WTC11 (cell line): ENCODE measurements at regions not wholly inside any gene's neighbourhood (a gene's known extent, or its start where the extent isn't known, plus 50 kb on each side); places are given as distances from the start of the nearest gene placed in this dataset.

Experiments used
- ATAC-seq: fragments of 200-7000 bp; cut with Tn5 transposase; 2 replicates; pipeline ENCODE4 v1.10.0; 2021; ENCODE audit warnings: mild to moderate bottlenecking, moderate library complexity
- CTCF ChIA-PET: fragments of 300-600 bp; sonication (Branson Sonifier 250); formaldehyde crosslinking; loops from one replicate; lab custom pipeline; 2021; ENCODE audit warnings: antibody characterized with exemption; lab: Charles Lee
- POLR2A ChIA-PET: fragments of 350-600 bp; sonication (Branson Sonifier 250); formaldehyde crosslinking; loops from one replicate; lab custom pipeline; 2021; ENCODE audit warnings: antibody characterized with exemption; lab: Charles Lee
- DNase-seq: peaks from one replicate; pipeline ENCODE4 v3.0.0; 2021; ENCODE audit warnings: low spot score
- H3K27ac Mint-ChIP-seq: 2 replicates; pipeline ENCODE4 v1.8.0; 2021; ENCODE audit warnings: mixed read lengths
- H3K27me3 Mint-ChIP-seq: 2 replicates; pipeline ENCODE4 v1.8.0; 2021; ENCODE audit warnings: low read depth, mild to moderate bottlenecking, moderate library complexity, mixed read lengths
- H3K36me3 Mint-ChIP-seq: 2 replicates; pipeline ENCODE4 v1.8.0; 2021; ENCODE audit warnings: mixed read lengths
- H3K4me1 Mint-ChIP-seq: 2 replicates; pipeline ENCODE4 v1.8.0; 2022; ENCODE audit warnings: mixed read lengths
- H3K4me3 Mint-ChIP-seq: 2 replicates; pipeline ENCODE4 v1.8.0; 2021; ENCODE audit warnings: mild to moderate bottlenecking, moderate library complexity, mixed read lengths
- H3K9me3 Mint-ChIP-seq: 2 replicates; pipeline ENCODE4 v1.8.0; 2021; ENCODE audit warnings: mixed read lengths
- CBFB ChIP-seq: sonication (generic); formaldehyde crosslinking; IDR thresholded peaks from 2 replicates; pipeline ENCODE4 v1.8.1; 2022; ENCODE audit warnings: mild to moderate bottlenecking, low read depth, missing genetic modification reagents
- FOXJ3 ChIP-seq: sonication (generic); formaldehyde crosslinking; IDR thresholded peaks from 2 replicates; pipeline ENCODE4 v1.9.0; 2021; ENCODE audit warnings: missing genetic modification reagents, mild to moderate bottlenecking, borderline replicate concordance
- GRHL2 ChIP-seq: fragments of 250-450 bp; sonication (Bioruptor Pico); IDR thresholded peaks from 2 replicates; pipeline ENCODE4 v1.8.0; 2022; ENCODE audit warnings: mild to moderate bottlenecking, moderate library complexity; ENCODE audit not compliant: insufficient replicate concordance, severe bottlenecking
- GTF2I ChIP-seq: fragments of 250-450 bp; sonication (Bioruptor Pico); conservative IDR thresholded peaks from 2 replicates; pipeline ENCODE4 v1.4.0; 2021; ENCODE audit warnings: mild to moderate bottlenecking
- MXD4 ChIP-seq: fragments of 250-450 bp; sonication (Bioruptor Pico); IDR thresholded peaks from 2 replicates; pipeline ENCODE4 v1.8.0; 2021; ENCODE audit warnings: mild to moderate bottlenecking, moderate library complexity, borderline replicate concordance
- SMAD3 ChIP-seq: sonication (generic); formaldehyde crosslinking; IDR thresholded peaks from 2 replicates; pipeline ENCODE4 v1.8.0; 2022; ENCODE audit warnings: missing genetic modification reagents, mild to moderate bottlenecking, borderline replicate concordance
- SMAD4 ChIP-seq: sonication (generic); formaldehyde crosslinking; IDR thresholded peaks from 2 replicates; pipeline ENCODE4 v1.8.0; 2022; ENCODE audit warnings: mild to moderate bottlenecking, missing genetic modification reagents
- ZNF219 ChIP-seq: sonication (generic); formaldehyde crosslinking; IDR thresholded peaks from 2 replicates; pipeline ENCODE4 v1.8.0; 2023; ENCODE audit warnings: missing genetic modification reagents, mild to moderate bottlenecking, borderline replicate concordance
- ZNF317 ChIP-seq: sonication (generic); formaldehyde crosslinking; IDR thresholded peaks from 2 replicates; pipeline ENCODE4 v1.8.1; 2023; ENCODE audit warnings: low read depth, mild to moderate bottlenecking, moderate library complexity, missing genetic modification reagents, borderline replicate concordance
- ZNF396 ChIP-seq: fragments of 250-450 bp; sonication (Bioruptor Pico); IDR thresholded peaks from 2 replicates; pipeline ENCODE4 v1.8.0; 2021; ENCODE audit warnings: mild to moderate bottlenecking, moderate library complexity, borderline replicate concordance
- TF ChIP-seq, protein P1 (sequence below): sonication (generic); formaldehyde crosslinking; IDR thresholded peaks from 2 replicates; pipeline ENCODE4 v1.8.1; 2023; ENCODE audit warnings: mild to moderate bottlenecking, missing genetic modification reagents
- TF ChIP-seq, protein P2 (sequence below): fragments of 250-450 bp; sonication (Bioruptor Pico); IDR thresholded peaks from 2 replicates; pipeline ENCODE4 v1.9.0; 2021; ENCODE audit warnings: mild to moderate bottlenecking
- TF ChIP-seq, protein P3 (sequence below): fragments of 200-600 bp; IDR thresholded peaks from 2 replicates; pipeline ENCODE4 v1.8.0; 2022; ENCODE audit warnings: antibody characterized with exemption
- TF ChIP-seq, protein P4 (sequence below): sonication (generic); formaldehyde crosslinking; conservative IDR thresholded peaks from 2 replicates; pipeline ENCODE4 v1.8.1; 2023; ENCODE audit warnings: mild to moderate bottlenecking, low read depth, missing genetic modification reagents, moderate library complexity
- TF ChIP-seq, protein P5 (sequence below): sonication (generic); formaldehyde crosslinking; IDR thresholded peaks from 2 replicates; pipeline ENCODE4 v1.8.0; 2022; ENCODE audit warnings: missing genetic modification reagents
- TF ChIP-seq, protein P6 (sequence below): fragments of 250-450 bp; sonication (Bioruptor Pico); IDR thresholded peaks from 2 replicates; pipeline ENCODE4 v2.1.2; 2022; ENCODE audit warnings: mild to moderate bottlenecking, moderate library complexity

DNA sequence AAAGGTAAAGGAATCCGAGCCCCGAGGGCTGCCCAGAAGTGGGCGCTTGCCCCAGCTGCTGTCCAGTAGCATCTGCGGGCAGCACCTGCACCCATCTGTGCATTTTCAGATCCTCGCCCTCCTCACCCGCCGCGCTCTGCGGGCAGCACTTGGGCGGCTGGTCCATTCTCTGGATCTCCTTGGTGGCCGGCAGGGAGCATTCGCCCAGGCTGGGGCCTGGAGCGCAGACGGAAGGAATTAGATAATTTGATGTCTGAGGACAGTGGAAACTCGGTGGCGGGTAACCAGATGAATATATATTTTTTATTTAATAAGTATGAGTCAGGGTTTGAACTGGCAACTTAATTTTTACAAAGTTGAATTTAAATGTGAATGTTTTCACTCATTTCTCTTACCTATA, 88.5 kb downstream of the NPIPB11 start:
- POLR2A ChIA-PET, result no interaction called here
- Mint-ChIP-seq H3K27me3 (no peaks in the 10 kb centered on the region), H3K9me3 (no peaks in the 10 kb centered on the region), H3K36me3 (no peaks in the 10 kb centered on the region), H3K27ac (no peak overlapping the region), H3K4me3 (no peak overlapping the region), H3K4me1 (peaks cover 27% of the 10 kb centered on the region)
- CTCF ChIA-PET, result no interaction called here
- no peak for DNase-seq
- TF ChIP-seq CBFB (no peak), GRHL2 (CRISPR knock-in tag) (no peak)
- TF ChIP-seq, protein P1, sequence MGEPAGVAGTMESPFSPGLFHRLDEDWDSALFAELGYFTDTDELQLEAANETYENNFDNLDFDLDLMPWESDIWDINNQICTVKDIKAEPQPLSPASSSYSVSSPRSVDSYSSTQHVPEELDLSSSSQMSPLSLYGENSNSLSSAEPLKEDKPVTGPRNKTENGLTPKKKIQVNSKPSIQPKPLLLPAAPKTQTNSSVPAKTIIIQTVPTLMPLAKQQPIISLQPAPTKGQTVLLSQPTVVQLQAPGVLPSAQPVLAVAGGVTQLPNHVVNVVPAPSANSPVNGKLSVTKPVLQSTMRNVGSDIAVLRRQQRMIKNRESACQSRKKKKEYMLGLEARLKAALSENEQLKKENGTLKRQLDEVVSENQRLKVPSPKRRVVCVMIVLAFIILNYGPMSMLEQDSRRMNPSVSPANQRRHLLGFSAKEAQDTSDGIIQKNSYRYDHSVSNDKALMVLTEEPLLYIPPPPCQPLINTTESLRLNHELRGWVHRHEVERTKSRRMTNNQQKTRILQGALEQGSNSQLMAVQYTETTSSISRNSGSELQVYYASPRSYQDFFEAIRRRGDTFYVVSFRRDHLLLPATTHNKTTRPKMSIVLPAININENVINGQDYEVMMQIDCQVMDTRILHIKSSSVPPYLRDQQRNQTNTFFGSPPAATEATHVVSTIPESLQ (CRISPR knock-in tag), result no peak
- TF ChIP-seq, protein P2, sequence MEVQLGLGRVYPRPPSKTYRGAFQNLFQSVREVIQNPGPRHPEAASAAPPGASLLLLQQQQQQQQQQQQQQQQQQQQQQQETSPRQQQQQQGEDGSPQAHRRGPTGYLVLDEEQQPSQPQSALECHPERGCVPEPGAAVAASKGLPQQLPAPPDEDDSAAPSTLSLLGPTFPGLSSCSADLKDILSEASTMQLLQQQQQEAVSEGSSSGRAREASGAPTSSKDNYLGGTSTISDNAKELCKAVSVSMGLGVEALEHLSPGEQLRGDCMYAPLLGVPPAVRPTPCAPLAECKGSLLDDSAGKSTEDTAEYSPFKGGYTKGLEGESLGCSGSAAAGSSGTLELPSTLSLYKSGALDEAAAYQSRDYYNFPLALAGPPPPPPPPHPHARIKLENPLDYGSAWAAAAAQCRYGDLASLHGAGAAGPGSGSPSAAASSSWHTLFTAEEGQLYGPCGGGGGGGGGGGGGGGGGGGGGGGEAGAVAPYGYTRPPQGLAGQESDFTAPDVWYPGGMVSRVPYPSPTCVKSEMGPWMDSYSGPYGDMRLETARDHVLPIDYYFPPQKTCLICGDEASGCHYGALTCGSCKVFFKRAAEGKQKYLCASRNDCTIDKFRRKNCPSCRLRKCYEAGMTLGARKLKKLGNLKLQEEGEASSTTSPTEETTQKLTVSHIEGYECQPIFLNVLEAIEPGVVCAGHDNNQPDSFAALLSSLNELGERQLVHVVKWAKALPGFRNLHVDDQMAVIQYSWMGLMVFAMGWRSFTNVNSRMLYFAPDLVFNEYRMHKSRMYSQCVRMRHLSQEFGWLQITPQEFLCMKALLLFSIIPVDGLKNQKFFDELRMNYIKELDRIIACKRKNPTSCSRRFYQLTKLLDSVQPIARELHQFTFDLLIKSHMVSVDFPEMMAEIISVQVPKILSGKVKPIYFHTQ (CRISPR knock-in tag), result no peak
- TF ChIP-seq, protein P3, sequence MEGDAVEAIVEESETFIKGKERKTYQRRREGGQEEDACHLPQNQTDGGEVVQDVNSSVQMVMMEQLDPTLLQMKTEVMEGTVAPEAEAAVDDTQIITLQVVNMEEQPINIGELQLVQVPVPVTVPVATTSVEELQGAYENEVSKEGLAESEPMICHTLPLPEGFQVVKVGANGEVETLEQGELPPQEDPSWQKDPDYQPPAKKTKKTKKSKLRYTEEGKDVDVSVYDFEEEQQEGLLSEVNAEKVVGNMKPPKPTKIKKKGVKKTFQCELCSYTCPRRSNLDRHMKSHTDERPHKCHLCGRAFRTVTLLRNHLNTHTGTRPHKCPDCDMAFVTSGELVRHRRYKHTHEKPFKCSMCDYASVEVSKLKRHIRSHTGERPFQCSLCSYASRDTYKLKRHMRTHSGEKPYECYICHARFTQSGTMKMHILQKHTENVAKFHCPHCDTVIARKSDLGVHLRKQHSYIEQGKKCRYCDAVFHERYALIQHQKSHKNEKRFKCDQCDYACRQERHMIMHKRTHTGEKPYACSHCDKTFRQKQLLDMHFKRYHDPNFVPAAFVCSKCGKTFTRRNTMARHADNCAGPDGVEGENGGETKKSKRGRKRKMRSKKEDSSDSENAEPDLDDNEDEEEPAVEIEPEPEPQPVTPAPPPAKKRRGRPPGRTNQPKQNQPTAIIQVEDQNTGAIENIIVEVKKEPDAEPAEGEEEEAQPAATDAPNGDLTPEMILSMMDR, result peak; percentile 29; the same call in 1 of the 2 replicates
- no peak; the same call in 1 of the 2 replicates for ATAC-seq

DNA sequence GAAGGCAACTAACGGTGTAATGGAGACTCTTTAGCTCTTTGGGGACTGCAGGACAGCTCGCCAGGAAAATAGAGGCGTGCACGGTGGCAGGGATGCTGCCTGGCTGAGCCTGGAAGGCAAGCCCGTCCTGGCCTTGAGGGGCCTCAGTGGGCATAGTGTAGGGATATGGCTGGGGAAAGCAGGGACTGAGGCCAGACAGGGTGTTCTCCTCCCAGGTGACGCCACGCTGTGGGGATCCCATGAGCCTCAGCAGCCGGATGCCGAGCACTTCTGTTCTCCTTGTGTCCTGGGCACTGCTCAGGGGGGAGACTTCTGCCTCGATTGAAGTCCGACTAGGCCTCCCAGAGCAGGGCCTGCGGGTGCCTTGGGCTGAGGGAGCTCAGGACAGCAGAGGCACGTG, 89.2 kb downstream of the NPIPB11 start:
- H3K27me3 Mint-ChIP-seq, result no peaks in the 10 kb centered on the region
- H3K4me3 Mint-ChIP-seq, result no peak overlapping the region
- ChIA-PET CTCF (no interaction called here), POLR2A (no interaction called here)
- H3K27ac Mint-ChIP-seq, result no peak overlapping the region
- H3K36me3 Mint-ChIP-seq, result no peaks in the 10 kb centered on the region
- no peaks in the 10 kb centered on the region for H3K9me3 Mint-ChIP-seq
- peaks cover 27% of the 10 kb centered on the region for H3K4me1 Mint-ChIP-seq
- DNase-seq, result no peak
- no peak for ATAC-seq
- TF ChIP-seq MXD4 (CRISPR knock-in tag) (no peak), SMAD3 (no peak), ZNF396 (CRISPR knock-in tag) (no peak), ZNF317 (CRISPR knock-in tag) (no peak)
- TF ChIP-seq, protein P4, sequence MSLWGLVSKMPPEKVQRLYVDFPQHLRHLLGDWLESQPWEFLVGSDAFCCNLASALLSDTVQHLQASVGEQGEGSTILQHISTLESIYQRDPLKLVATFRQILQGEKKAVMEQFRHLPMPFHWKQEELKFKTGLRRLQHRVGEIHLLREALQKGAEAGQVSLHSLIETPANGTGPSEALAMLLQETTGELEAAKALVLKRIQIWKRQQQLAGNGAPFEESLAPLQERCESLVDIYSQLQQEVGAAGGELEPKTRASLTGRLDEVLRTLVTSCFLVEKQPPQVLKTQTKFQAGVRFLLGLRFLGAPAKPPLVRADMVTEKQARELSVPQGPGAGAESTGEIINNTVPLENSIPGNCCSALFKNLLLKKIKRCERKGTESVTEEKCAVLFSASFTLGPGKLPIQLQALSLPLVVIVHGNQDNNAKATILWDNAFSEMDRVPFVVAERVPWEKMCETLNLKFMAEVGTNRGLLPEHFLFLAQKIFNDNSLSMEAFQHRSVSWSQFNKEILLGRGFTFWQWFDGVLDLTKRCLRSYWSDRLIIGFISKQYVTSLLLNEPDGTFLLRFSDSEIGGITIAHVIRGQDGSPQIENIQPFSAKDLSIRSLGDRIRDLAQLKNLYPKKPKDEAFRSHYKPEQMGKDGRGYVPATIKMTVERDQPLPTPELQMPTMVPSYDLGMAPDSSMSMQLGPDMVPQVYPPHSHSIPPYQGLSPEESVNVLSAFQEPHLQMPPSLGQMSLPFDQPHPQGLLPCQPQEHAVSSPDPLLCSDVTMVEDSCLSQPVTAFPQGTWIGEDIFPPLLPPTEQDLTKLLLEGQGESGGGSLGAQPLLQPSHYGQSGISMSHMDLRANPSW (CRISPR knock-in tag), result no peak

DNA sequence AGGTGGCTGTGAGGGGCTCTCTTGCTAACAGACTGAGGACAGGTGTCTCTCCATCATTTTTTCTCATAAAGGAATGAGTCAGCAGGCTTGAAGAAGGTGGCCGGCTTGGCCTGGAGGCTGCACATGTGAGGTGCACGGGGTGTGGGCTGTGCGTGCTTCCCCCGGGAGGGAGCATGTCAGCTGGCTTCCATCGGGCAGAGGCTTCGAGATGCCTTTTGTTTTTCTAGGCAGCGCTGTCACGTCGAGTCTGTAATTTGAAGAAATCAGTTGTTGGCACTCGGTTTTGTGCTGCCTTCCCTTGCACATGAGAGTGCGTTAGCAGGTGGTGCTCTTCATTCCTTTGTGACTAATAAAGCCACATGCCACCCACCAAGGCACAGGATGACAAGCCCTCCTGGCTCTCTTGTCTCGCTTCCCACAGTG, 89.7 kb downstream of the NPIPB11 start:
- no peak overlapping the region for H3K4me3 Mint-ChIP-seq
- TF ChIP-seq GTF2I (CRISPR knock-in tag), result no peak
- no peak for TF ChIP-seq FOXJ3
- TF ChIP-seq, protein P5, sequence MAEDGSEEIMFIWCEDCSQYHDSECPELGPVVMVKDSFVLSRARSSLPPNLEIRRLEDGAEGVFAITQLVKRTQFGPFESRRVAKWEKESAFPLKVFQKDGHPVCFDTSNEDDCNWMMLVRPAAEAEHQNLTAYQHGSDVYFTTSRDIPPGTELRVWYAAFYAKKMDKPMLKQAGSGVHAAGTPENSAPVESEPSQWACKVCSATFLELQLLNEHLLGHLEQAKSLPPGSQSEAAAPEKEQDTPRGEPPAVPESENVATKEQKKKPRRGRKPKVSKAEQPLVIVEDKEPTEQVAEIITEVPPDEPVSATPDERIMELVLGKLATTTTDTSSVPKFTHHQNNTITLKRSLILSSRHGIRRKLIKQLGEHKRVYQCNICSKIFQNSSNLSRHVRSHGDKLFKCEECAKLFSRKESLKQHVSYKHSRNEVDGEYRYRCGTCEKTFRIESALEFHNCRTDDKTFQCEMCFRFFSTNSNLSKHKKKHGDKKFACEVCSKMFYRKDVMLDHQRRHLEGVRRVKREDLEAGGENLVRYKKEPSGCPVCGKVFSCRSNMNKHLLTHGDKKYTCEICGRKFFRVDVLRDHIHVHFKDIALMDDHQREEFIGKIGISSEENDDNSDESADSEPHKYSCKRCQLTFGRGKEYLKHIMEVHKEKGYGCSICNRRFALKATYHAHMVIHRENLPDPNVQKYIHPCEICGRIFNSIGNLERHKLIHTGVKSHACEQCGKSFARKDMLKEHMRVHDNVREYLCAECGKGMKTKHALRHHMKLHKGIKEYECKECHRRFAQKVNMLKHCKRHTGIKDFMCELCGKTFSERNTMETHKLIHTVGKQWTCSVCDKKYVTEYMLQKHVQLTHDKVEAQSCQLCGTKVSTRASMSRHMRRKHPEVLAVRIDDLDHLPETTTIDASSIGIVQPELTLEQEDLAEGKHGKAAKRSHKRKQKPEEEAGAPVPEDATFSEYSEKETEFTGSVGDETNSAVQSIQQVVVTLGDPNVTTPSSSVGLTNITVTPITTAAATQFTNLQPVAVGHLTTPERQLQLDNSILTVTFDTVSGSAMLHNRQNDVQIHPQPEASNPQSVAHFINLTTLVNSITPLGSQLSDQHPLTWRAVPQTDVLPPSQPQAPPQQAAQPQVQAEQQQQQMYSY (CRISPR knock-in tag), result no peak
- TF ChIP-seq ZNF219 (CRISPR knock-in tag), result no peak
- TF ChIP-seq, protein P6, sequence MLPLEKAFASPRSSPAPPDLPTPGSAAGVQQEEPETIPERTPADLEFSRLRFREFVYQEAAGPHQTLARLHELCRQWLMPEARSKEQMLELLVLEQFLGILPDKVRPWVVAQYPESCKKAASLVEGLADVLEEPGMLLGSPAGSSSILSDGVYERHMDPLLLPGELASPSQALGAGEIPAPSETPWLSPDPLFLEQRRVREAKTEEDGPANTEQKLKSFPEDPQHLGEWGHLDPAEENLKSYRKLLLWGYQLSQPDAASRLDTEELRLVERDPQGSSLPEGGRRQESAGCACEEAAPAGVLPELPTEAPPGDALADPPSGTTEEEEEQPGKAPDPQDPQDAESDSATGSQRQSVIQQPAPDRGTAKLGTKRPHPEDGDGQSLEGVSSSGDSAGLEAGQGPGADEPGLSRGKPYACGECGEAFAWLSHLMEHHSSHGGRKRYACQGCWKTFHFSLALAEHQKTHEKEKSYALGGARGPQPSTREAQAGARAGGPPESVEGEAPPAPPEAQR, result no peak
- TF ChIP-seq SMAD4 (CRISPR knock-in tag), result no peak
- TF ChIP-seq, all 79 proteins: peak for 0
- POLR2A ChIA-PET, result no interaction called here
- no peak for DNase-seq
- peaks cover 24% of the 10 kb centered on the region for H3K4me1 Mint-ChIP-seq
- no peaks in the 10 kb centered on the region for H3K9me3 Mint-ChIP-seq
- no peak for ATAC-seq
- H3K27me3 Mint-ChIP-seq, result no peaks in the 10 kb centered on the region
- no peak overlapping the region for H3K27ac Mint-ChIP-seq
- no peaks in the 10 kb centered on the region for H3K36me3 Mint-ChIP-seq
- CTCF ChIA-PET, result interaction anchor here (1.1 kb wide), 1 partner anchor 86 kb away, joined by 3 read pairs; no protein-coding TSS in a partner anchor
